Gastrocnemius medialis (tissue), 4 donors: ENCODE measurements at regions not wholly inside any gene's neighbourhood (a gene's known extent, or its start where the extent isn't known, plus 50 kb on each side); places are given as distances from the start of the nearest gene placed in this dataset.

Experiments
- ATAC-seq, 2 donors: fragments of 150-250 bp; one replicate each; pipeline ENCODE4 v1.9.1; 2016
- DNase-seq, 2 donors: peaks; one replicate each; pipeline ENCODE4 v3.0.0-alpha.2; 2019
- H3K27ac ChIP-seq, 4 donors: fragments of 200-600 bp; sonication (generic); 1 replicate in 1 of 4; 2 replicates in 3 of 4; pipeline ENCODE4 v1.5.1; 2016 to 2018; ENCODE audit warnings: mild to moderate bottlenecking in 2 of 4, moderate library complexity in 1 of 4
- H3K27me3 ChIP-seq, 3 donors: fragments of 200-600 bp; sonication (generic) in 2 of 3; 1 replicate in 1 of 3; 2 replicates in 2 of 3; pipeline versions ENCODE4 v1.5.1 to v1.6.0; 2016 to 2019; ENCODE audit warnings: mild to moderate bottlenecking in 1 of 3, moderate library complexity in 1 of 3
- H3K36me3 ChIP-seq, 2 donors: fragments of 200-600 bp; sonication (generic) in 1 of 2; one replicate each; pipeline ENCODE4 v1.5.1; 2017 to 2018
- H3K4me1 ChIP-seq, 2 donors: fragments of 200-600 bp; sonication (generic) in 1 of 2; one replicate each; pipeline ENCODE4 v1.5.1; 2016 to 2017; ENCODE audit warnings: mild to moderate bottlenecking in 2 of 2
- H3K4me3 ChIP-seq, 4 donors: fragments of 200-600 bp; sonication (generic) in 3 of 4; 1 replicate in 1 of 4; 2 replicates in 3 of 4; pipeline ENCODE4 v1.5.1; 2016 to 2019; ENCODE audit warnings: mild to moderate bottlenecking in 2 of 4
- H3K9me3 ChIP-seq, 3 donors: fragments of 200-600 bp; sonication (generic) in 2 of 3; 1 replicate in 1 of 3; 2 replicates in 2 of 3; pipeline ENCODE4 v1.5.1; 2016 to 2019
- CTCF ChIP-seq, 5 experiments: fragments of 450-650 bp in 3 of 5; fragments of 200-600 bp in 2 of 5; sonication (generic) in 2 of 5; IDR thresholded peaks in 4 of 5; conservative IDR thresholded peaks in 1 of 5; 1 replicate in 4 of 5; 2 replicates in 1 of 5; pipeline ENCODE4 v1.5.1; 2016 to 2019; ENCODE audit warnings: antibody characterized with exemption in 5 of 5, mild to moderate bottlenecking in 3 of 5, moderate library complexity in 3 of 5
- POLR2A ChIP-seq, 2 donors: fragments of 450-650 bp; IDR thresholded peaks; one replicate each; pipeline ENCODE4 v1.6.1; 2017; ENCODE audit warnings: antibody characterized with exemption in 2 of 2, mild to moderate bottlenecking in 2 of 2, moderate library complexity in 2 of 2
- in situ Hi-C, 4 donors: fragments of 200-750 bp; cut with MboI; loops; one replicate each; pipeline versions ENCODE4 v1.15.0 to v1.8.0; 2017; ENCODE audit warnings: low sequenced_read_pairs in 4 of 4
- intact Hi-C: fragments of 100-400 bp; cut with DNase I; formaldehyde crosslinking; loops from one replicate; pipeline ENCODE4 v1.15.1; 2023; ENCODE audit warnings: low total_unique reads

- in situ Hi-C loops: no loop called here
- TF ChIP-seq POLR2A (IDR thresholded peaks at IDR 0.05) (no peak), CTCF (IDR thresholded peaks at IDR 0.05 in 4 of 5, conservative IDR thresholded peaks at IDR 0.05 in 1 of 5) (no peak)
- H3K36me3 ChIP-seq: no peaks in the 10 kb centered on the region
These were observed 205.5 kb upstream of the SOX21 start for GRCh38 chr13:94917824-94918223.

DNA sequence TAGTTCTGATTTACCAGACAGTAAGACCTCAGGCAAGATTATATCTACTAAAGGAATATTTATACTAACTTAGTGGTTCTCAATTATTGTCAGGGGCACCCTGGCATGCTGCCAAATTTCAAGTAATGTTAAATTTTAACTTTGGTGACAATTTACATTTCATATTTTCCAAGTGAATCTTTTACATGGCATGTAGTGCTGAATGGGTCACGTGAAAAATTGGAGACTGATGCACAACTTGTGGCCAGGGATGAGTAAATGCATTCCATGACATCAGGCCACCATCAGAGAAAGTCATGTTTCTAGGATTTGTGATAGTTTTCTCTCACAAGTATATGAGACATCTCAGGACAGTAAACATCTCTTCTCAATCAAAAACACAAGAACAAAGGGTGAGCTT lies 202.6 kb upstream of the SOX21 start:
- intact Hi-C loops: no loop called here
- H3K27me3 ChIP-seq: no peaks in the 10 kb centered on the region
- H3K4me3 ChIP-seq: no peak overlapping the region
- no peak for ATAC-seq
- H3K36me3 ChIP-seq: no peaks in the 10 kb centered on the region
- TF ChIP-seq CTCF (IDR thresholded peaks at IDR 0.05 in 4 of 5, conservative IDR thresholded peaks at IDR 0.05 in 1 of 5): no peak
- no peak for TF ChIP-seq POLR2A (IDR thresholded peaks at IDR 0.05)
- in situ Hi-C loops: no loop called here
- H3K27ac ChIP-seq: no peak overlapping the region
- no peak for DNase-seq
- no peaks in the 10 kb centered on the region for H3K4me1 ChIP-seq
- no peaks in the 10 kb centered on the region for H3K9me3 ChIP-seq

More at GRCh38 chr13:94917824-94918223, 205.5 kb upstream of the SOX21 start:
- no peaks in the 10 kb centered on the region for H3K27me3 ChIP-seq
- intact Hi-C loops: no loop called here
- no peaks in the 10 kb centered on the region for H3K4me1 ChIP-seq
- H3K4me3 ChIP-seq: no peak overlapping the region
- ATAC-seq: no peak
- no peaks in the 10 kb centered on the region for H3K9me3 ChIP-seq
- no peak for DNase-seq
- H3K27ac ChIP-seq: no peak overlapping the region

DNA sequence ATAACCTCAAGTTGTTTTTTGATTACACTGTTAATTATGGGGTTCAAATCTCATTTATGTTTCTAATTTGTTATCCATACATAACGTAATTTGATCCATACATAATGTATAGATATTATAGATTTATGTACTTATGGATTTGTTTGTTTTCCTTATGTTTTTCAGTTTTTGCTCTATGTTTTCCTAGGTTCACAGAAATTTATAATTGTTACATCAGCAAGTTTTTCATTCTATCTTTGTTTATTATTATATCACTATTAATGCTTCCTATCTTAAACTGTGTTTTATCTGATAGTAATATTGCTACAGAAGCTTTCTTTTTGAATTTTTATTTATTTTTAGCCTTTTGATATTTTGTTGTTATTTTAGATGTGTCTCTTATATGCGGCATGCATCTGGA lies 194.3 kb upstream of the SOX21 start:
- ATAC-seq: no peak
- no peak overlapping the region for H3K27ac ChIP-seq
- intact Hi-C loops (no loop called here), in situ Hi-C loops (no loop called here)
- H3K27me3 ChIP-seq: no peaks in the 10 kb centered on the region
- H3K9me3 ChIP-seq: no peaks in the 10 kb centered on the region
- no peak overlapping the region for H3K4me3 ChIP-seq
- H3K4me1 ChIP-seq: no peaks in the 10 kb centered on the region
- TF ChIP-seq CTCF (IDR thresholded peaks at IDR 0.05 in 4 of 5, conservative IDR thresholded peaks at IDR 0.05 in 1 of 5): no peak
- no peak for TF ChIP-seq POLR2A (IDR thresholded peaks at IDR 0.05)
- H3K36me3 ChIP-seq: no peaks in the 10 kb centered on the region
- no peak for DNase-seq

GRCh38 chr13:94902722-94903407 lies 190.5 kb upstream of the SOX21 start:
- no peaks in the 10 kb centered on the region for H3K36me3 ChIP-seq
- H3K9me3 ChIP-seq: no peaks in the 10 kb centered on the region
- H3K27ac ChIP-seq: no peak overlapping the region
- no peak for DNase-seq
- H3K4me3 ChIP-seq: no peak overlapping the region
- intact Hi-C loops (no loop called here), in situ Hi-C loops (no loop called here)
- H3K27me3 ChIP-seq: no peaks in the 10 kb centered on the region
- H3K4me1 ChIP-seq: no peaks in the 10 kb centered on the region
- TF ChIP-seq CTCF (IDR thresholded peaks at IDR 0.05 in 4 of 5, conservative IDR thresholded peaks at IDR 0.05 in 1 of 5) (no peak), POLR2A (IDR thresholded peaks at IDR 0.05) (no peak)
- ATAC-seq: no peak

- Histone ChIP-seq H3K9me3 (no peaks in the 10 kb centered on the region), H3K27me3 (no peaks in the 10 kb centered on the region), H3K27ac (no peak overlapping the region), H3K4me3 (no peak overlapping the region), H3K36me3 (no peaks in the 10 kb centered on the region), H3K4me1 (no peaks in the 10 kb centered on the region)
- TF ChIP-seq POLR2A (IDR thresholded peaks at IDR 0.05) (no peak), CTCF (IDR thresholded peaks at IDR 0.05 in 4 of 5, conservative IDR thresholded peaks at IDR 0.05 in 1 of 5) (no peak)
- ATAC-seq (no peak), DNase-seq (no peak)
- in situ Hi-C loops (no loop called here), intact Hi-C loops (no loop called here)
These were observed 188.7 kb upstream of the SOX21 start for GRCh38 chr13:94901070-94901469.
